Fibroblast of lung (primary cell): ENCODE measurements at regions not wholly inside any gene's neighbourhood (a gene's known extent, or its start where the extent isn't known, plus 50 kb on each side); places are given as distances from the start of the nearest gene placed in this dataset.

Experiments used
- DNase-seq, 2 donors: peaks; one replicate each; pipeline versions ENCODE4 v3.0.0 to v3.0.0-alpha.2; 2010; ENCODE audit warnings: low read depth in 2 of 2
- H2AFZ ChIP-seq: 2 replicates; pipeline ENCODE4 v1.5.1; 2012; ENCODE audit warnings: low read length, control low read depth, inconsistent platforms
- H3K27ac ChIP-seq: 2 replicates; pipeline ENCODE4 v1.5.1; 2011; ENCODE audit warnings: low read length, control low read depth; ENCODE audit not compliant: insufficient read depth
- H3K27me3 ChIP-seq: 2 replicates; pipeline ENCODE4 v1.5.1; 2011; ENCODE audit warnings: mild to moderate bottlenecking, low read length; ENCODE audit not compliant: control insufficient read depth, insufficient read depth
- H3K36me3 ChIP-seq: 2 replicates; pipeline ENCODE4 v1.5.1; 2011; ENCODE audit warnings: low read length; ENCODE audit not compliant: control insufficient read depth, insufficient read depth
- H3K4me1 ChIP-seq: 2 replicates; pipeline ENCODE4 v1.5.1; 2011; ENCODE audit warnings: low read length; ENCODE audit not compliant: control insufficient read depth, insufficient read depth; ENCODE audit errors: extremely low read depth
- H3K4me2 ChIP-seq: 2 replicates; pipeline ENCODE4 v1.5.1; 2011; ENCODE audit warnings: low read length, control low read depth; ENCODE audit not compliant: insufficient read depth; ENCODE audit errors: extremely low read depth
- H3K4me3 ChIP-seq, 4 experiments: fragments of 200-600 bp in 1 of 4; sonication (generic) in 1 of 4; replicated peaks in 1 of 4; 2 replicates each; pipeline ENCODE4 v1.5.1; 2011 to 2016; ENCODE audit warnings: low read length in 4 of 4, low read depth in 3 of 4, mild to moderate bottlenecking in 3 of 4, control low read depth in 2 of 4, inconsistent platforms in 1 of 4, mixed read lengths in 1 of 4; ENCODE audit not compliant: insufficient read depth in 1 of 4; ENCODE audit errors: control extremely low read depth in 1 of 4
- H3K79me2 ChIP-seq: 2 replicates; pipeline ENCODE4 v1.5.1; 2012; ENCODE audit warnings: mild to moderate bottlenecking, low read length, inconsistent platforms; ENCODE audit not compliant: control insufficient read depth, insufficient read depth
- H3K9ac ChIP-seq: 2 replicates; pipeline ENCODE4 v1.5.1; 2011; ENCODE audit warnings: mild to moderate bottlenecking, low read length, control low read depth; ENCODE audit not compliant: insufficient read depth
- H3K9me3 ChIP-seq: 2 replicates; pipeline ENCODE4 v1.5.1; 2012; ENCODE audit warnings: low read depth, low read length; ENCODE audit not compliant: control insufficient read depth, insufficient read depth
- H4K20me1 ChIP-seq: 2 replicates; pipeline ENCODE4 v1.5.1; 2011; ENCODE audit warnings: low read length; ENCODE audit not compliant: control insufficient read depth, insufficient read depth; ENCODE audit errors: extremely low read depth
- EZH2 ChIP-seq: IDR thresholded peaks from 2 replicates; pipeline ENCODE4 v1.5.1; 2012; ENCODE audit warnings: low read length, control low read depth, mild to moderate bottlenecking; ENCODE audit errors: missing control alignments
- TF ChIP-seq, protein P1 (sequence below), 2 donors: IDR thresholded peaks in 1 of 2; conservative IDR thresholded peaks in 1 of 2; 1 replicate in 1 of 2; 2 replicates in 1 of 2; pipeline ENCODE4 v1.5.1; 2011 to 2012; ENCODE audit warnings: low read length in 2 of 2, control low read depth in 1 of 2, inconsistent platforms in 1 of 2, low read depth in 1 of 2, mild to moderate bottlenecking in 1 of 2

DNA sequence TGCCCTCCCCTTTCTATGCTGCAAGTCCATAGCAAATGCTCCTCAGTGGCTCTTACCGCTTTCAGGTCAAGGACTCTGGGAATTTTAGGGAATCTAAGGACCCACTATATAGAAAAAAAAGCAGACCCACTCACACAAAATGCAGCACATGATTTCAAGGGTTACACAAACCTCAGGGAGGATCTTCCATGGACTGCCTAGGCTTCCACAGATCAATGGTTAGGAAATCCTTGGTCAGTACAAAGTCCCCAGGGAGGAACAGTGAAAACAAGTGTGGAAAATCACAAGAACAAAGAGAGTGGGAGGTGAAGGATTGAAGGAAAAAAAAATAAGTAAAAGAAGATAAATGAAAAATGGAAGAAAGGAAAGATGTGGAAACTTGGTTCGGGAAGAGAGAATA, 188.4 kb downstream of the AHR start:
- Histone ChIP-seq H3K36me3 (no peaks in the 10 kb centered on the region), H3K9ac (no peak overlapping the region), H2AFZ (no peak overlapping the region), H4K20me1 (no peaks in the 10 kb centered on the region), H3K4me3 (no peak overlapping the region), H3K9me3 (no peaks in the 10 kb centered on the region), H3K27ac (no peak overlapping the region), H3K79me2 (no peaks in the 10 kb centered on the region), H3K4me1 (no peaks in the 10 kb centered on the region), H3K27me3 (no peaks in the 10 kb centered on the region), H3K4me2 (no peak overlapping the region)
- no peak for DNase-seq
- TF ChIP-seq, protein P1, sequence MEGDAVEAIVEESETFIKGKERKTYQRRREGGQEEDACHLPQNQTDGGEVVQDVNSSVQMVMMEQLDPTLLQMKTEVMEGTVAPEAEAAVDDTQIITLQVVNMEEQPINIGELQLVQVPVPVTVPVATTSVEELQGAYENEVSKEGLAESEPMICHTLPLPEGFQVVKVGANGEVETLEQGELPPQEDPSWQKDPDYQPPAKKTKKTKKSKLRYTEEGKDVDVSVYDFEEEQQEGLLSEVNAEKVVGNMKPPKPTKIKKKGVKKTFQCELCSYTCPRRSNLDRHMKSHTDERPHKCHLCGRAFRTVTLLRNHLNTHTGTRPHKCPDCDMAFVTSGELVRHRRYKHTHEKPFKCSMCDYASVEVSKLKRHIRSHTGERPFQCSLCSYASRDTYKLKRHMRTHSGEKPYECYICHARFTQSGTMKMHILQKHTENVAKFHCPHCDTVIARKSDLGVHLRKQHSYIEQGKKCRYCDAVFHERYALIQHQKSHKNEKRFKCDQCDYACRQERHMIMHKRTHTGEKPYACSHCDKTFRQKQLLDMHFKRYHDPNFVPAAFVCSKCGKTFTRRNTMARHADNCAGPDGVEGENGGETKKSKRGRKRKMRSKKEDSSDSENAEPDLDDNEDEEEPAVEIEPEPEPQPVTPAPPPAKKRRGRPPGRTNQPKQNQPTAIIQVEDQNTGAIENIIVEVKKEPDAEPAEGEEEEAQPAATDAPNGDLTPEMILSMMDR (conservative IDR thresholded peaks at IDR 0.05 in 1 of 2, IDR thresholded peaks at IDR 0.05 in 1 of 2; ENCODE audit: low read depth in 1 of 2, low read length in 2 of 2), result no peak
- no peak for TF ChIP-seq EZH2

DNA sequence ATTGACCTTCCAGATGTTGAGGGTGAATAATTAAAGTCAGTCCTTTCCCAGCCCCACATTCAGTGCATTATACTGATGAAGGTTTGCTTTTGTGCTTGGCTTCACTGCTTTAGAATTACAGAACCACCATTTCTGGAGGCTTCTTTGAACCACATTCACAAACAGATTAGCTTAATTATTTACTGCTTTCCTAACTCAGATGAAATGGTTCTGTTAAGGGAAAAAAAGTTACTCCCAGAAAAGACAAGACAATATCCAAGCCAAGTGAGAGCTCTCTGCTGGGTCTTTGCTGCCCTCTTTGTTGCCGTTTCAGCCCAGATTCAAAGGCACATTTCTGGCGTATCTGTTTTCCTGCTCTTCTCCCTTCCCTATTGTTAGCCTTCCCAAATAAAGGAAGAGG, 188.9 kb downstream of the AHR start:
- Histone ChIP-seq H4K20me1 (no peaks in the 10 kb centered on the region), H3K36me3 (no peaks in the 10 kb centered on the region), H3K9me3 (no peaks in the 10 kb centered on the region), H2AFZ (no peak overlapping the region), H3K9ac (no peak overlapping the region), H3K4me3 (no peak overlapping the region), H3K27ac (no peak overlapping the region), H3K79me2 (no peaks in the 10 kb centered on the region), H3K27me3 (no peaks in the 10 kb centered on the region), H3K4me1 (no peaks in the 10 kb centered on the region), H3K4me2 (no peak overlapping the region)
- TF ChIP-seq, protein P1 (conservative IDR thresholded peaks at IDR 0.05 in 1 of 2, IDR thresholded peaks at IDR 0.05 in 1 of 2; ENCODE audit: low read depth in 1 of 2, low read length in 2 of 2), result no peak
- no peak for TF ChIP-seq EZH2
- no peak for DNase-seq

DNA sequence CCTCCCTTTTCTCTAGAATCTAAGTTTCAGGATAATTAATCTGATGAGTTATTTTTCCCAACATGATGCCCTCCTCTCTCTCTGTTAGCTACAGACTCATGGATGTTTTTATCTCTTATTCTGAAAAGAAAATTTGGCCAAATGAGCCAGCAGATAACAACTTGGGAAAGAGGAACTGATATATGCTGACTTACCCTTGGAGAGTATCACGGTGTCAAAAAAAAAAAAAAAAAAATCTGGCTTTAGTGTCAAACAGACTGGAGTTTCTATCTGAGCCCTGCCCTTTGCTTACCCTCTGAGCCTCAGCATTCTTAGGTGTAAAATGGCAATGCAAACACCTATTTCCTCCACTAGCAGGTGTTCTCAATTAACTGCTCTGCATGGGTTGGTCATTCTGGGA, 190.4 kb downstream of the AHR start:
- H2AFZ ChIP-seq, result no peak overlapping the region
- no peak overlapping the region for H3K27ac ChIP-seq
- H3K9ac ChIP-seq, result no peak overlapping the region
- H3K27me3 ChIP-seq, result no peaks in the 10 kb centered on the region
- H3K36me3 ChIP-seq, result no peaks in the 10 kb centered on the region
- H4K20me1 ChIP-seq, result no peaks in the 10 kb centered on the region
- H3K4me3 ChIP-seq, result no peak overlapping the region
- no peaks in the 10 kb centered on the region for H3K79me2 ChIP-seq
- no peak overlapping the region for H3K4me2 ChIP-seq
- TF ChIP-seq, protein P1 (conservative IDR thresholded peaks at IDR 0.05 in 1 of 2, IDR thresholded peaks at IDR 0.05 in 1 of 2; ENCODE audit: low read depth in 1 of 2, low read length in 2 of 2), result no peak
- TF ChIP-seq EZH2, result no peak
- H3K4me1 ChIP-seq, result no peaks in the 10 kb centered on the region
- H3K9me3 ChIP-seq, result no peaks in the 10 kb centered on the region
- DNase-seq, result no peak
